Activated CD4-positive, alpha-beta T cell treated with anti-CD3 and anti-CD28 coated beads for 36 hours (primary cell): ENCODE measurements at regions not wholly inside any gene's neighbourhood (a gene's known extent, or its start where the extent isn't known, plus 50 kb on each side); places are given as distances from the start of the nearest gene placed in this dataset.

Source experiments
- ATAC-seq: fragments of 200-7000 bp; cut with Tn5 transposase; one replicate; pipeline ENCODE4 v1.10.0; 2021; ENCODE audit warnings: mild to moderate bottlenecking, moderate library complexity
- CTCF ChIA-PET: fragments of 350-600 bp; sonication (Branson Sonifier 250); formaldehyde crosslinking; loops from one replicate; lab custom pipeline; 2021; ENCODE audit warnings: antibody characterized with exemption; lab: Charles Lee
- POLR2A ChIA-PET: fragments of 350-600 bp; sonication (Branson Sonifier 250); formaldehyde crosslinking; loops from one replicate; lab custom pipeline; 2021; ENCODE audit warnings: antibody characterized with exemption, inconsistent platforms; lab: Charles Lee
- DNase-seq: peaks from one replicate; pipeline ENCODE4 v3.0.0-alpha.2; 2020
- H3K27ac Mint-ChIP-seq: one replicate; pipeline ENCODE4 v1.8.0; 2021; ENCODE audit warnings: mixed read lengths
- H3K27me3 Mint-ChIP-seq: one replicate; pipeline ENCODE4 v1.8.0; 2021; ENCODE audit warnings: mixed read lengths
- H3K36me3 Mint-ChIP-seq: one replicate; pipeline ENCODE4 v1.8.0; 2021; ENCODE audit warnings: low read depth, mixed read lengths
- H3K4me1 Mint-ChIP-seq: one replicate; pipeline ENCODE4 v1.8.0; 2021; ENCODE audit warnings: mixed read lengths
- H3K4me3 Mint-ChIP-seq: one replicate; pipeline ENCODE4 v1.8.0; 2021; ENCODE audit warnings: mild to moderate bottlenecking, moderate library complexity, mixed read lengths
- H3K9me3 Mint-ChIP-seq: one replicate; pipeline ENCODE4 v1.8.0; 2021; ENCODE audit warnings: low read depth, mixed read lengths
- intact Hi-C, 2 experiments: fragments of 100-400 bp; cut with DNase I in 1 of 2; cut with micrococcal nuclease in 1 of 2; formaldehyde crosslinking; loops; one replicate each; pipeline versions ENCODE4 v1.14.2 to v1.15.1; 2022 to 2024; cut with DNase I, micrococcal nuclease

- CTCF ChIA-PET = interaction anchor here (1.0 kb wide), 1 partner anchor 19 kb away, joined by 3 read pairs; no protein-coding TSS in a partner anchor
Measured at GRCh38 chr9:7968687-7969086, 169.1 kb upstream of the DMAC1 start.

GRCh38 chr9:7967851-7968250 is 168.3 kb upstream of the DMAC1 start:
- intact Hi-C loops = no loop called here
- ChIA-PET POLR2A (no interaction called here), CTCF (no interaction called here)
- Mint-ChIP-seq H3K27me3 (no peaks in the 10 kb centered on the region), H3K4me1 (peaks cover 9% of the 10 kb centered on the region), H3K36me3 (no peaks in the 10 kb centered on the region), H3K4me3 (no peak overlapping the region), H3K27ac (no peak overlapping the region), H3K9me3 (no peaks in the 10 kb centered on the region)
- DNase-seq (no peak), ATAC-seq (no peak)

More at GRCh38 chr9:7968687-7969086, 169.1 kb upstream of the DMAC1 start:
- Mint-ChIP-seq H3K36me3 (no peaks in the 10 kb centered on the region), H3K27ac (no peak overlapping the region), H3K4me1 (peaks cover 16% of the 10 kb centered on the region), H3K27me3 (no peaks in the 10 kb centered on the region), H3K4me3 (no peak overlapping the region), H3K9me3 (no peaks in the 10 kb centered on the region)
- no peak for DNase-seq
- no peak for ATAC-seq
- POLR2A ChIA-PET = no interaction called here
- intact Hi-C loops = no loop called here

- DNase-seq (no peak), ATAC-seq (peak; percentile 78)
- Mint-ChIP-seq H3K27ac (no peak overlapping the region), H3K4me1 (peaks cover 9% of the 10 kb centered on the region), H3K9me3 (no peaks in the 10 kb centered on the region), H3K36me3 (no peaks in the 10 kb centered on the region), H3K4me3 (no peak overlapping the region), H3K27me3 (no peaks in the 10 kb centered on the region)
- CTCF ChIA-PET = no interaction called here
- POLR2A ChIA-PET = no interaction called here
- intact Hi-C loops = no loop called here
Measured at GRCh38 chr9:7967093-7967827, 167.7 kb upstream of the DMAC1 start.

- Mint-ChIP-seq H3K9me3 (no peaks in the 10 kb centered on the region), H3K27me3 (no peaks in the 10 kb centered on the region), H3K36me3 (no peaks in the 10 kb centered on the region), H3K27ac (no peak overlapping the region), H3K4me3 (no peak overlapping the region), H3K4me1 (peaks cover 9% of the 10 kb centered on the region)
- intact Hi-C loops = no loop called here
- ATAC-seq (no peak), DNase-seq (no peak)
- CTCF ChIA-PET = interaction anchor here (1.0 kb wide), 1 partner anchor 11 kb away, joined by 3 read pairs; no protein-coding TSS in a partner anchor
- POLR2A ChIA-PET = no interaction called here
Measured at GRCh38 chr9:7965063-7965462, 165.5 kb upstream of the DMAC1 start.

GRCh38 chr9:7963026-7963425 is 163.4 kb upstream of the DMAC1 start:
- Mint-ChIP-seq H3K4me1 (peaks cover 16% of the 10 kb centered on the region), H3K36me3 (no peaks in the 10 kb centered on the region), H3K9me3 (no peaks in the 10 kb centered on the region), H3K4me3 (no peak overlapping the region), H3K27ac (no peak overlapping the region), H3K27me3 (no peaks in the 10 kb centered on the region)
- intact Hi-C loops = no loop called here
- CTCF ChIA-PET = no interaction called here
- DNase-seq (no peak), ATAC-seq (no peak)
- POLR2A ChIA-PET = no interaction called here

GRCh38 chr9:7961076-7961475 is 161.5 kb upstream of the DMAC1 start:
- ATAC-seq (no peak), DNase-seq (no peak)
- Mint-ChIP-seq H3K9me3 (no peaks in the 10 kb centered on the region), H3K27me3 (no peaks in the 10 kb centered on the region), H3K4me3 (no peak overlapping the region), H3K4me1 (peaks cover 7% of the 10 kb centered on the region), H3K36me3 (no peaks in the 10 kb centered on the region), H3K27ac (no peak overlapping the region)
- CTCF ChIA-PET = no interaction called here
- POLR2A ChIA-PET = no interaction called here
- intact Hi-C loops = no loop called here

GRCh38 chr9:7960320-7961050 is 160.9 kb upstream of the DMAC1 start:
- no peak for DNase-seq

GRCh38 chr9:7957803-7958202 is 158.2 kb upstream of the DMAC1 start:
- H3K27me3 Mint-ChIP-seq = no peaks in the 10 kb centered on the region
- intact Hi-C loops = no loop called here
- ATAC-seq = no peak
- ChIA-PET POLR2A (no interaction called here), CTCF (no interaction called here)
- no peaks in the 10 kb centered on the region for H3K36me3 Mint-ChIP-seq
- DNase-seq = no peak
- H3K9me3 Mint-ChIP-seq = no peaks in the 10 kb centered on the region
- H3K4me1 Mint-ChIP-seq = peaks cover 7% of the 10 kb centered on the region
- H3K4me3 Mint-ChIP-seq = no peak overlapping the region
- H3K27ac Mint-ChIP-seq = no peak overlapping the region

More at GRCh38 chr9:7960320-7961050, 160.9 kb upstream of the DMAC1 start:
- H3K9me3 Mint-ChIP-seq = no peaks in the 10 kb centered on the region
- POLR2A ChIA-PET = no interaction called here
- no peaks in the 10 kb centered on the region for H3K36me3 Mint-ChIP-seq
- H3K27ac Mint-ChIP-seq = no peak overlapping the region
- intact Hi-C loops = no loop called here
- H3K4me1 Mint-ChIP-seq = peaks cover 7% of the 10 kb centered on the region
- H3K4me3 Mint-ChIP-seq = no peak overlapping the region
- H3K27me3 Mint-ChIP-seq = no peaks in the 10 kb centered on the region
- no peak for ATAC-seq
- CTCF ChIA-PET = interaction anchor here (0.7 kb wide), 1 partner anchor 35 kb away, joined by 3 read pairs; no protein-coding TSS in a partner anchor

- intact Hi-C loops = no loop called here
- Mint-ChIP-seq H3K4me1 (peaks cover 3% of the 10 kb centered on the region), H3K9me3 (peaks cover 2% of the 10 kb centered on the region), H3K27me3 (no peaks in the 10 kb centered on the region), H3K4me3 (no peak overlapping the region), H3K36me3 (no peaks in the 10 kb centered on the region), H3K27ac (no peak overlapping the region)
- no peak for ATAC-seq
- DNase-seq = no peak
- CTCF ChIA-PET = interaction anchor here (2.0 kb wide), 1 partner anchor 9 kb away, joined by 4 read pairs; no protein-coding TSS in a partner anchor
- POLR2A ChIA-PET = interaction anchor here (0.5 kb wide), 1 partner anchor 1256 kb away, joined by 6 read pairs; no protein-coding TSS in a partner anchor
Measured at GRCh38 chr9:7947577-7947976, 148.0 kb upstream of the DMAC1 start.

GRCh38 chr9:7946458-7946857 is 146.9 kb upstream of the DMAC1 start:
- H3K4me3 Mint-ChIP-seq = no peak overlapping the region
- ATAC-seq = no peak
- H3K4me1 Mint-ChIP-seq = peaks cover 3% of the 10 kb centered on the region
- peaks cover 2% of the 10 kb centered on the region for H3K9me3 Mint-ChIP-seq
- H3K27me3 Mint-ChIP-seq = no peaks in the 10 kb centered on the region
- intact Hi-C loops = no loop called here
- no peak overlapping the region for H3K27ac Mint-ChIP-seq
- POLR2A ChIA-PET = no interaction called here
- DNase-seq = no peak
- CTCF ChIA-PET = no interaction called here
- H3K36me3 Mint-ChIP-seq = no peaks in the 10 kb centered on the region

GRCh38 chr9:7944572-7944971 is 145.0 kb upstream of the DMAC1 start:
- Mint-ChIP-seq H3K9me3 (peaks cover 10% of the 10 kb centered on the region), H3K36me3 (no peaks in the 10 kb centered on the region), H3K27ac (no peak overlapping the region), H3K4me3 (no peak overlapping the region), H3K4me1 (peaks cover 3% of the 10 kb centered on the region), H3K27me3 (no peaks in the 10 kb centered on the region)
- intact Hi-C loops = no loop called here
- ATAC-seq (no peak), DNase-seq (no peak)
- CTCF ChIA-PET = no interaction called here
- POLR2A ChIA-PET = no interaction called here
